Ishikawa (cell line): ENCODE measurements at regions not wholly inside any gene's neighbourhood (a gene's known extent, or its start where the extent isn't known, plus 50 kb on each side); places are given as distances from the start of the nearest gene placed in this dataset.

Experiments used
- EGR1 ChIP-seq: IDR thresholded peaks from 2 replicates; pipeline ENCODE4 v1.6.1; 2012
- EP300 ChIP-seq: IDR thresholded peaks from 2 replicates; pipeline ENCODE4 v1.6.1; 2012; ENCODE audit warnings: borderline replicate concordance
- RAD21 ChIP-seq: IDR thresholded peaks from 2 replicates; pipeline ENCODE4 v1.6.1; 2012; ENCODE audit warnings: low read depth
- TAF1 ChIP-seq: IDR thresholded peaks from 2 replicates; pipeline ENCODE4 v1.6.1; 2012; ENCODE audit warnings: low read depth, mild to moderate bottlenecking
- TCF12 ChIP-seq: IDR thresholded peaks from 2 replicates; pipeline ENCODE4 v1.6.1; 2012; ENCODE audit warnings: low read depth

DNA sequence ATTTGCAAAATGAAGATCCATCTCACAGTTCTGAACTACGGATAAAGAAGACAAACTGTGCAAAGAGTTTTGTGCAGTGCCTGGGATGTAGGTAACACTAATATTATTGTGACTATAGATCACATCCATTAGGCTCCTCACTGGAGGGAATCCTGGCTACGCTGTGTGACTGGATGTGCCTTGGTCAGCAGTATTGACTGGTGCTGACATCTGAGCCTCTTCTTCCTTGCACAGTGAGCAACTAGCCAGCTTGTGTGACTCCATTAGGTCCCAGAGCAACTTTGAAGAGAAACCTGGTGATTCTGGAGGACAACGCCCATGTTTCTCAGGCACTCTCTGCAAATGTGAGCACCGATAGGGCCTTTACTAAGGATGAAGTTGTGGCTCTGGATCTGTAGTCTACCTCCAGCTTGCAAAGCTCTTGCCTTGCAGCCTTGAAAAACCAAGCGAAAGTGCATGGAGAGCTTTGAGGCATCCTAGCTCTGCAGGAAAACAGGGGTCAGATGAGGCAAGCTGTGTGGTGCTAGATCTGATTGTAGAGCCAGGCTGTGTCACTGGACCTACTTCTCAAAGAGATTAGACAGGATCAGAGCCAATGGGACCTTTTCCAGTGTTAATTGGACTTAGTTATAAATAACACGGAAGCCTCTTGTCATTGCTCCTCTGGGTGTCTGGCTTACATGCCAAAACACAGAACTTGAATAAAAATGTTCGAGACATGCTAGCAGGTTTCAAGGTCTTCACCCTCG lies 303.6 kb upstream of the LYZL1 start:
- TF ChIP-seq EGR1 (no peak), TCF12 (no peak), RAD21 (no peak), TAF1 (no peak), EP300 (no peak)
